ENCODE measurements at regions not wholly inside any gene's neighbourhood (a gene's known extent, or its start where the extent isn't known, plus 50 kb on each side); places are given as distances from the start of the nearest gene placed in this dataset.
"Not testable (repeated sequence)": the region's sequence is repeated elsewhere in the genome, so short reads cannot be mapped to it uniquely, and the experiment has no call there.

GRCh38 chr1:234777856-234778220 lies 167.9 kb upstream of the IRF2BP2 start:
- no peak for DNase-seq (ENCODE audit: low read depth in 2 of 2)

- DNase-seq (ENCODE audit: low read depth in 2 of 2): no peak
Measured at GRCh38 chr1:234776876-234777855, 167.2 kb upstream of the IRF2BP2 start.

DNA sequence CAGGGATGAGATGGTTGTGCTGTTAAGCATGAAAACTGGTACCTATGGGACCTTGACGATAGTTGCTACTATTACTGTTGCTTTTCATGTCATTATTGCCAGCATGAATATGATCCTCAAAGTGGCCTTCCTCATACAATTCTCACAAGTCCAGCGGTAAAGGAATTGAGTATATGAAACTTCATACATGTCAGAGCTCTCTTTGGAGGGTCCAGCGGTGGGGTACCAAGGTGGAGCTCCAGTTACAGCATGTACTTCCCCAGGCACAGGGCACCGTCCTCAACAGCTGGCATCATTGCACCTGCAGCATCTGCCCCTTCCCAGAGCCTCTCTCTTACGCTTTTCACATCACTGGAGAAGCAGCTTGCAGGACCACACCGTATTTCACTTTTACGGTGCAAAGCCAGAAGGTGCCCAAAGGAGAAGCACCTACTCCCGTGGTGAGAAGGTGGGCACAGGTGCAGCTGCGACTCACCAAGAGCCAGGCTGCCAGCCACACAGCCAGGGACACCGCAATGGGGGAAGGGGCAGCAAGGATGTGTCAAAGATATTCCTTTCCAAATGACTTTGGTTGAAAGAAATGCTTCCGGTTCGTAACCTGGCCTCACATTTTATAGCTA lies 166.4 kb upstream of the IRF2BP2 start:
- DNase-seq (ENCODE audit: low read depth in 2 of 2): no peak

GRCh38 chr1:234775477-234776246 lies 165.7 kb upstream of the IRF2BP2 start:
- no peak for DNase-seq (ENCODE audit: low read depth in 2 of 2)

- DNase-seq (ENCODE audit: low read depth in 2 of 2): no peak
Measured at GRCh38 chr1:234774971-234775370, 165.0 kb upstream of the IRF2BP2 start.

DNA sequence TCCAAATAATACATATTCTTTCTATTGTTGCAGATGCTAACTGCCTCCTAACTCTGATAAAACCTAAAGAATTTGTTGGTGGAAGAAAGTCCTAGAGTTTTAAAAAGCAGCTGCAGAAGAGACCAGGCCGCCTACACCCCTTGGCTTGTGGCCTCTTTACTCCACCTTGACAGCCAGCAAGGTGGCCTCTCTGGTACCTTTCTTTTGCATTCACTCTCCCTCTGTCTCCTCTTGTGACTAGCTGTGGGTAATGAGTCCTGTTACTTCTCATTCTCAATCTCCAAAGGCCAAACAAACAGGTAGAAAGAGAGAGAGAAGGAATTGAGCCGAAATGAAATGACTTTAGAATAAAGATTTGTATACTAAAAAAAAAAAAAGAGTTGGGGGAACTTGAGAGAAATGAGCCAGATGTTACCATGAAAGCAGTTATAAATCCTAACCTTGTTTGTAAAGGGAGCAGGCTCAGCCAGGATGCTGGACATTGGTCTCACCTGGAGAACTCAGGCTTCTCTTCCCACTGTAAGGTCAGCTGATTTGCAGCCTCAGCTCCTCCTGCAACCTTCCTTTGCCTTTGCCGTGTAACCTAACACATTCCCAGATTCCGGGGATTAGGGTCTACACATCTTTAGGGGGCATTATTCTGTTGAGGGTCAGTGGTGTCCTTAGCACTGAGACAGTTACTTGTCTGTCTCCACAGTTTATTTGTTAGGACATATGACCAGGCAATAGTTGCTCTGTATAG lies 164.1 kb upstream of the IRF2BP2 start:
- no peak for DNase-seq (ENCODE audit: low read depth in 2 of 2)

- peak; percentile 73 to 87 for DNase-seq (ENCODE audit: low read depth in 2 of 2)
Measured at GRCh38 chr1:234772345-234773147, 162.6 kb upstream of the IRF2BP2 start.

DNA sequence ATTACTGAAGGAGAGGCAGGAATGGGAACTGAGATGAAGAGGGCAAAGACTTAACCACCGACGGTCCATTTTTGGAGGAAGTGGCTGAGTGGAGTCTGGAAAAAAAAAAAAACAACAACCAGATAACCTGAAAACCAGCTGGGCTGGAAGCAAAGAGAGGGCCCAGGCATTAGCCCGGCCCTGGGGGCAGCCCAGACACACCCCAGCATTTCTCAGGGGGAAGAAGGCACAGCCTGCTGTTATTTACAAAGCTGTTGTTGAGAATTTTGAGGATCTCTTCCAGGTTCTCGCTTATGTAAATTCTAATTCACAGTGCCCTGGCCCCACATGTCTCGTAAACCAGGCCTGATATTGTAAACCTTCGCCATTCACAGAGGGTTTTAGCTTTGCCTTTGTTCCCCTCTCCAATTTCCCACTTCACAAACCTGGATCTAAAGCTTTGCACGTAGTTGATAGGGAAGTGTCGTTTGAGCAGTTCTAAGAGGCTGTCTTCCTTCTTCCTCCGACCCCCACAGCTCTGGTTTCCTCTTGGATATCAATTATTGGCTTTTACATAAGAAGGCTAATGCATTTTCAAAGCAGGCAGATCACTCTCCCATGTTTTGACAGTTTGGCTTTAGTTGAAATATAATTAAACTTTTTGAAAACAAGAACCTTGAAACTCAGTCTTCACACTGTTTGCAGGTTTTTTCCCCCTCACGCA lies 161.8 kb upstream of the IRF2BP2 start:
- no peak for DNase-seq (ENCODE audit: low read depth in 2 of 2)

- DNase-seq (ENCODE audit: low read depth in 2 of 2): no peak
Measured at GRCh38 chr1:234770924-234771540, 161.1 kb upstream of the IRF2BP2 start.

GRCh38 chr1:234769986-234770795 lies 160.2 kb upstream of the IRF2BP2 start:
- DNase-seq (ENCODE audit: low read depth in 2 of 2): no peak

- DNase-seq (ENCODE audit: low read depth in 2 of 2): no peak
Measured at GRCh38 chr1:234769284-234769985, 159.5 kb upstream of the IRF2BP2 start.

DNA sequence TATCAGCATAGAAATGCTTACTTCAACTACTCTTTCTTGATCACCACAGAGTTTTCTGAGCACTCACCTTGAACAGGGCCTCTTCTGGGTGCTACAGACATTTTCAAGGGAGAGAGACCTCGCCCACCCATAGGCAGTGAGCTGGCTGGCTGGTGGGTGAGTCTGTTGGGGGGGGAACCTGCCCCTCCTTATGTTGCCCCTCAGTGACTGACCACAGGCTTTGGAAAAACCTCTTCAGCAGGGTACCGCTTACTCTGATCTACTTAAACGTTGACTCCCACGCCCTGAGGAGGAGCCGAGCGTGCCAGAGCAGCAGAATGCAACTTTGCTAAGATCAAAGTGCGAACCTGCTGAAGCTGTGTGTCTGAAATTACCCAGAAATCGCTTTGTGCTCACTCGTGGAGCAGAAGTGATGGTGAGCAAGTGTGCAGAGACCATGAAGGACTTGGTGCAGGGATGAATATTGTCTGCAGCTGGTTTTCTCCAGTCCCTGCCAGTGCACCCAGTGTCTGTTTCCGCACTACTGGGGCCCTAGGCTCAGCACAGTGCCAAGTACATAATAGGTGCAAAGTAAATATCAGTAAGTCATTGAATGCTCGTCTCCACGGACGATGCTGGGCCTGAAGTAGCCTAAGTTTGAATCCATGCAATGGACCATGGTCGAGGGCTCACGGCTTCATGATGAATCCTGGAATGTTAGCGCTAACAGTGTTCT lies 158.7 kb upstream of the IRF2BP2 start:
- DNase-seq (ENCODE audit: low read depth in 2 of 2): peak; percentile 40 to 71

DNA sequence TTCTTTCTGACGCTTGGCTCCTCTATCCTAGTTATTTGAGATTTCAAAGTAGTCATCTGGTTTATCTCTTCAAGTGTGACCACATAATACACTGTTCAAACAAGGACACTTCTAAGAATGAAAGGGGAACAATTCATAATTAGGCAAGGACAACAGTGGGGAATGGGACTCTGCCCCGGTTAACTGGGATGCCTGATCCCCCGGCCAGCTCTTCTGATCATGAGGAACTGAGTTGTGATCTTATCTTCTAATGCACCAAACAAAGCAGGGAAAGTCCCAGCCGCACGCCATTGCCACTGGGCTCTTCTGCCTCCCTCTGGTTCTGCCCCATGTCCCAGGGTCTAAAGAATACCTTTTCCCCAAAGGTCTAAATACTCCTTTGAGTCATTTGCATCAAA lies 158.2 kb upstream of the IRF2BP2 start:
- DNase-seq (ENCODE audit: low read depth in 2 of 2): no peak

GRCh38 chr1:234765672-234766071 lies 155.7 kb upstream of the IRF2BP2 start:
- DNase-seq (ENCODE audit: low read depth in 2 of 2): no peak

DNA sequence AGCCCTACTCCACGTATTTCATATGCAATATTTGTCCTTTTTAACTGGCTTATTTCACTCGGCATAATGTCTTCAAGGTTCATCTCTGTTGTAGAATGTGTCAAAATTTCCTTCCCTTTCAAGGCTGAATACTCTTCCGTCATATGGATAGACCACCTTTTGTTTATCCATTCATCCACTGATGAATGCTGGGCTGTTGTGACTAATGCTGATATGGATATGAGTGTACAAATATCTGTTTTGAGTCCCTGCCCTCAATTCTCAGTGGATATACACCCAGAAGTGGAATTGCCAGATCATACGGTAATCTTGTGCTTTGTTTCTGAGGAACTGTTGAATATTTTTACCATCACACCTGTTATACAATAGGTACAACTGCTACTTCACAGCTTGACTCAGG lies 155.2 kb upstream of the IRF2BP2 start:
- no peak for DNase-seq (ENCODE audit: low read depth in 2 of 2)

GRCh38 chr1:234763910-234764309 lies 153.9 kb upstream of the IRF2BP2 start:
- DNase-seq (ENCODE audit: low read depth in 2 of 2): no peak

- DNase-seq (ENCODE audit: low read depth in 2 of 2): no peak
Measured at GRCh38 chr1:234763367-234763766, 153.4 kb upstream of the IRF2BP2 start.

DNA sequence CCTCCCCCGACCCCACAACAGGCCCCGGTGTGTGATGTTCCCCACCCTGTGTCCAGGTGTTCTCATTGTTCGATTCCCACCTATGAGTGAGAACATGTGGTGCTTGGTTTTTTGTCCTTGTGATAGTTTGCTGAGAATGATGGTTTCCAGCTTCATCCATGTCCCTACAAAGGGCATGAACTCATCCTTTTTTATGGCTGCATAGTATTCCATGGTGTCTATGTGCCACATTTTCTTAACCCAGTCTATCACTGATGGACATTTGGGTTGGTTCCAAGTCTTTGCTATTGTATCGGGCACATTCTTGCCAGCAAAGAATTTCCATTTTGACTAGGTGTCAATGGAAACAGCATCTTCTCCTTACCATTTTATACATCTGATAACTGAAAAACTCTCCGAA lies 152.1 kb upstream of the IRF2BP2 start:
- DNase-seq (ENCODE audit: low read depth in 2 of 2): not testable (repeated sequence)

Data from activated CD8-positive, alpha-beta memory T cell treated with anti-CD3 and anti-CD28 coated beads for 4 hours (primary cell).